ENCODE measurements at regions not wholly inside any gene's neighbourhood (a gene's known extent, or its start where the extent isn't known, plus 50 kb on each side); places are given as distances from the start of the nearest gene placed in this dataset.
A peak's percentile ranks its signal among the peaks of the same experiment; 100 is the strongest.

DNA sequence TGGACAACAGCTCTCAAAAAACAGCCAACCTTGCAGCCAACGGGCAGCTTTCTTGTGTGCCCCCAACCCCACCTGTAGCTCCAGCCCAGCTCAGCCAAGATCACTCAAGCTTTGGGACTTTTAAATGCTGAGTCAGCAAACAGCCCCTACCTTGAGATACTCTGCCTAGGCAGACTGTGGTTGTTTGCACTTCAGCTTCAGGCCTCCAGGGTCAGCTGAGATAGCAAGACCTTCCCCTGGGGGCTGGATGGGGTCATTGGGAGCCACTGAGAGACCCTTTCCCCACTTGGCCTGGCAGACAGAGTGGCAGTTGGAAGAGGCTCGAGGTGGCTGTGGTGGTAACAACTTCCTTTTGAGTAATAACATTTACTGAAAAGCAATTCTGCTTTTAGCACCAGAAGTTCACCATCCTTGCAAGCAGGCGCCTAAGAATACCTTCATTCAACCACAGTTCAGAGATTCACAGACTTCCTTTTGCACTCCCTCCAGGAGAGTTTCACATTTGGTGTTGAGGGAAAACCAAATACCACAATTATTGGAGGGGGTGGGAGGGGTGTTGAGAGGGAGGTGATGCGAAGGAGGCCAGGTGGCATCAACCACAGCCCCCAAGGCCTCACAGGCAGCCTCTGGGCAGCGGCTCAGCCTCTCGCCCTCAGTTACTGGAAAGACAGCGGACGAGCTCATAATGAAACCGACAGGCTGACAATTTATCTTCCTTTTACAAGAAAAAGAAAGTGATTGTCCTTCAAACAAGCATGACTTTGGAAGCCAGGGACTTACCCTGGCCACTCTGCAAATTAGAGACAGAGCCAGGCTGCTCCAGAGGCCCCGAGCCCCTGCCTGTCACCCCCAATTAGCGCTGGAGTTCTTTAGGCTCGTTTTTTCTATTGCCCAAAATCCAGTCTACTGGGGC, 148.1 kb downstream of the CEBPB start:
- peak in 8 of 58 donors; percentile 14 to 47 (median 30) for DNase-seq

DNA sequence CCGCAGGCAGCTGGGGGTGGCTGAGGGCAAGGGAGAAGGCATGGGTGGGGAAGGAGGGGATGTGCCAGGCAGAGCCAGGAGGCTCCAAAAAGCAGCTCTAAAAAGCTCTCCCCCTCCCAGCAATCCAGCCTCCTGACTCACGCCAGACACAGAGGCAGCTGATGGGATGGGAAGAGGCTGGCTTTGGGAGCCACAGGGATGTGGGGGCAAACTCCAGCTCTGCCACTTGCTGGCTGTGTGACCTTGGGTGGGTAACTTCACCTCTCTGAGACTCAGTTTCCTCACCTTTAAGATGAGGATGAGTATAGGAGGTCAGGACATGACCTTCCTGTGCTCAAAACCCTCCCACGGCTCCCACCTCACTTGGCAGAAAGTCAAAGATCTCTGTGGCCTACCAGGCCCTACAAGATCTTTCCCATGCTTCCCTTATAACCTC, 148.9 kb downstream of the CEBPB start:
- DNase-seq: peak in 1 of 58 donors; percentile 19

DNA sequence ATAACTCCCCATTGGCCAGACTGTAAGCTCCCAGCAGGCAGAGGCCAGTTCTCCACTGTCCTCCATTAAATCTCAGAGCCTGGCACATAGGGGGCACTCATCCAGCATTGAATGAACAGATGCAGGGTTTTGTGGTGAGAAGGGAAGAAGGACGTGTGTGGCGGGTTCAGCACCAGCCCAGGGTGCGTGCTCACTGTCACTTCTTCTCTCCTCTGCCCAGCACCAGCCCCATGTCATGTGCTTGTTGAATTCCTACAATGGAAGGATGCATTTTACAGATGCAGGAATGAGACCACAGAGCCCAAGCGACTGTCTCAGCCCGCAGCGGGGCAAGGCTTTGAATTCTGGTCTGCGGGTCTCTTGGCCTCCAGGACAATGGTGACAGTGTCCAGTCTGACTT, 149.9 kb downstream of the CEBPB start:
- no peak for DNase-seq

DNA sequence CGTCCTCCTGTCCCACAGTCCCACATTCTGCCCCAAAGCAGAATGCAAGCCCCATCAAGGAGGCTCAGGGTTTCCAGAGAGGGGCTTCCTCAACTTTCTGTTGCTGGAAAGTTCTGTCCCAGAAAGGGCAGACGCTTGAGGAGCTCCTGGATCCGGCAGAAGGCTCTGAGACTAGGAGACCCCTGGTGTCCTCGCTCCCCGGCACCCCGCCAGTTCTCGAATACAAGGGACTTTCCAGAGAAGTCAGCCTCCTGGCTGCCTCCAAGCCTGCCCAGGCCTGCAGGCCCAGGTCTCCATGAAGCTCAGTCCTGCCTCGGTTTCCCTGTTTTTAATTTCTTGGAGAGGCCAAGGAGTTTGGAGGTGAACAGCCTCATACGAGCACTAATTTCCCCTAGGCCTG, 150.4 kb downstream of the CEBPB start:
- DNase-seq: no peak

DNA sequence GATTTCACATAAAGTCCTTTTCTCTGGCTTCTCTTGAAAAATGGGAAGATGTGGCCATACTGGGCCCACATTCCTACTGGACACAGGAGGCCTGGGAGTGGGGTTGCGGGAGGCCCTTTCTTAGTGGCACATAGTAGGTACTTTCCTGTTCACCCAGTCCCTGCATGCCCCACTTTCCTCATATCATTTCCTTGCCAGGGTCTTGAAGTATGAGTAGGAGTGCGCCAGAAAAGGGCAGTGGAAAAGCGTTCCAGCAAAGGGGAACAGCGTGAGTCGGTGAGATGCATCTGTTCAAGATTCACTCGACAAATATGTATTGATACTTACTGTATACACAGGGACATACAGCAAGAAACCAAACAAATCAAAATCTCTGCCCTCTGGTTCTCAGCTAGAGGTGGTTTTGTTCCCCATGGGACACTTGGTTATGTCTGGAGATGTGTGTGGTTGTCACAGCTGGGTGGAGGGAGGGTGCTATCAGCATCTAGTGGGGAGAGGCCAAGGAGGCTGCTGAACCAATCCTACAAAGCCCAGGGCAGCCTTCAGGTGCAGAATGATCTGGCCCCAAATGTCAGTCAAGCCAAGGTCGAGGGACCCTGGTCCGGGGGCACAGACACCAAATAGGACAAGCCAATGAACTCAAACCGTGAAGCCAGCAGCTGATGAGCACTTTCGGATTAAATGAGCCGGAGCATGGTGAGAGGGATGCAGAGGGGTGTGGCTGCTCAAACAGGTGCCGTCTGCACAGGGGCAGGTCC, 151.4 kb downstream of the CEBPB start:
- DNase-seq: no peak

DNA sequence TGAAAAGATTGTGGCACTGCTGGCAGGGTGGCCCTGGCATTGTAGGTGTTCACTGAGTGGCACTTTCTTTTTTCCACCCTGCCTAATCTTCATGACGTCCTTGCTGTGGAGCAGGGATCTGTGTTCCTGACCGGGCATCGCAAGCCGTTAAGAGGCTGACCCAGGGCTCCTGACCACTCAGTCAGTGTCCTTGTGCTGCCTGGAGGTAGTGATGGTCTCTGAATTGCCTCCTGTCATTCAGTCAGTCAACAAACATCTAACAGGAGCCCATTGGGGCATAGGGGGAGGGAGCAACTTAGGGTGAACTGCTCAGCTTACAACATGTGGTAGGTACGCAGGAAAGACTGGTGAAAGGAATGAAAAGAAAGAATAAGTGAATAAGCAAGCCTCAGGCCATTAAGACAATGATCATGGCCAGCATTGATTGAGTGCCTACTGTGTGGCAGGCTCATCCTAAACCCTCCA, 152.0 kb downstream of the CEBPB start:
- DNase-seq: no peak

DNA sequence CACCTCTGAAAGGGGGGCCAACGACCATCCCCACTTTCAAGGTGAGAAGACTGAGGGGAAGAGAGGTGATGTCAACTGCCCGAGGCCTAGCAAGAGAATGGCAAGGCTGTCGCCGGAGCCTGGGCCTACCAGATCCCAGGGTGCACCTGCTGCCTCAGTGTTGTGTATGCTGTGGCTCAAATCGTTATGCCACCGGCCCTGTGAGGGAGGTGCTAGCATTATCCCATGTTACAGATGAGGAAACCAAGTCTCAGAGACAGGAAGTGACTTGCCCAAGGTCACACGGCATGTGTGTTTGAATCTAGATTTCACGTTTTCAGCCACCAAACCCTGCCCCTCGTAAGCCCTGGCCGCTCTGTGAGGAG, 152.5 kb downstream of the CEBPB start:
- DNase-seq: no peak

DNA sequence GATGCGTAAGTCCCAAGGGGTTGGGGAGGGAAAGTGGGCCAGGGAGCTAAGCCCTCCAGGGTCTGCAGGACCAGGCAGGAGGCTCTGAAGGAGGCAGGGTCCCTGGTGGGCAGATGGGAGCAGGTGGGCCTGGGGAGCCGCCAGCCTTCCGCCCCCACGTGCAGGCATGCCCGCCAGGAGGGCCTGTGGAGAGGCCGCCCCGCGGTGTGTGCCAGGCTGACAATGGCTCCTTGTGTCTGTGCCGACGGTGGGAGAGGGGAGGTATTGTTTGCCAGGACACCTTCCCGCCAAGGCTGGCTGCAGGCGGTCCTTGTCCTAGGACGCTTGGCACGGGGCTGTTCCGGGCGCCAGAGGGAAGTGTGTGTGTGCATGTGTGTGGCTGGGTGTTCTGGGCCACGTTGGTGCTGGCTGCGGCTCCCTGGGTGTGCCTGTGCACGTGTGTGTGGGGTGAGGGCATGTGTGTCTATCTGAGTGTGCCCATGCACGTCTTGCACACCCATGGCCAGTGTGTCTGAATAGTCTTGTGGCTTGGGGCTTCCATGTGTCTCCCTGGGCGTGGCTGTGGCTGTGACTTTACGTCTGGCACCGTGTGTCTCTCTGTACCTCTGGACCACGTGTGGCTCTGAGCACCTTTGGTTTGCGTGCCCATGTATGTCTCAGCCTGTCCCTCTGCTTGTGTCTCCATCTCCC, 153.0 kb downstream of the CEBPB start:
- peak in 6 of 58 donors; percentile 9 to 26 (median 20) for DNase-seq

DNA sequence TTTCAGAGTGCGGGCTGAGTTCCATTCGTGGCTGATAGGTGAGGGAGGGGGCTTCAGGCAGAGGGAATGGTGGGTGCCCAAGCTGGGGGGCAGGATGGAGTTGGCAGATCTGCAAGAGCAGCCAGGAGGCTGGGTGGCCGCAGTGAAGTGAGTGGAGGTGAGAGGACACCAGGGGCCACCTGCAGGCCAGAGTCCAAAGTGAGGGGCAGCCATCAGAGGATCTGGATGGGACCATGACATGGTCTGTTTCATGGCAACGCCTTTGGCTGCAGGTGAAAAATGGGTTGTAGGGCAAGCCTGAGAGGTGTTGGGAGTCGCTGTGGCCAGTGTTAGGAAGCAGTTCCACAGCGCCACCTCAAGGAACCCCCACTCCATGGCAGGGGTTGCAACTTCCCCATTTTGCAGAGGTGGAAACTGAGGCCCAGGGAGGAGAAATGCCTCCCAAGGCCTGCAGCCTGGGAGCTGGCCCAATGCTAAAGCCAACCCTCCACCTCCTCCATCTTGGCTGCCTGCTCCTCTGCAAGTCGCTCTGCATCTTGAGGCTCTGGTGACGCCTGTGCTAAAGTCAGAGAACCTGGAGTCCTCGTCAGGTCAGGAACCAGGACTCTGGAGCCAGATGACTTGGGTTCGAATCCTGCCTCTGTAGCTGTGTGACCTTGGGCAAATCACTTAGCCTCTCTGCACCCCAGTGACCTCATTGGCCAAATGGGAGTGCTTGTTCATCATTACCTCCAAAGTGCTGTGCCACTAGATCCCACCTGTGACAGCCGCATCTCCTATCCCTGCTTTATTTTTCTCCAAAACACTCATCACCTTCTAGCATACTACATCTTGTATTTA, 153.8 kb downstream of the CEBPB start:
- DNase-seq: no peak

DNA sequence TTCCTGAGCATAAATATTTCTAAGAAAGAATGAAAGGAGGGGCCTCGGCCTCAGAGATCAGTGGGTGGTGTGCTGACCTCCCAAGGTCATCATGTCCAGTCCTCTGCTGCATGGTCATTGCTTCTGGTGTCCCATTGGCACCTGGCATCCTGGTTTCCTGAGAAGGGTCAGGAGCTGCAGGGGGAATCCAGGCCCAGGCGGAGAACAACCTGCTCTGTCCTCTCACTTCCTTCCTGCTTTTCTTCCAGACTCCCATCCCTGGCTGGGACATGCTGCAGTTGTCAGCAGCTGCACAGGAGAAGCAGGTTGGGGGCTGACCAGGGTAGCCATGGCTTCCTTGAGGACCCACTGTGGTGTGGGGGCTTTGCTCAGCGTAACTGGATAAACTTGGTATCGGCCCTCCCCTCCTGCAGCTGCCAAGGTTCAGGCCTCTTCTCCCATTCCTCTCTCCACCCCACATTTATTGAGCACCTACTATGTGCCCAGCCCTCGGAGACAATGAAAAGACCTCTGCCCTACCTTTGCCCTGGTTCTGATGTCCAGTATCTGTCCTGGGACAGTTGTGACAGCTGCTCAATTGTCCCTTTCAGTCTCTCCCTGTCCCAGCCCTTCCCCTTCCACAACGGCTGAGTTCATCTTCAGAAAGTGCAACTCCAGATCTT, 155.2 kb downstream of the CEBPB start:
- no peak for DNase-seq

DNA sequence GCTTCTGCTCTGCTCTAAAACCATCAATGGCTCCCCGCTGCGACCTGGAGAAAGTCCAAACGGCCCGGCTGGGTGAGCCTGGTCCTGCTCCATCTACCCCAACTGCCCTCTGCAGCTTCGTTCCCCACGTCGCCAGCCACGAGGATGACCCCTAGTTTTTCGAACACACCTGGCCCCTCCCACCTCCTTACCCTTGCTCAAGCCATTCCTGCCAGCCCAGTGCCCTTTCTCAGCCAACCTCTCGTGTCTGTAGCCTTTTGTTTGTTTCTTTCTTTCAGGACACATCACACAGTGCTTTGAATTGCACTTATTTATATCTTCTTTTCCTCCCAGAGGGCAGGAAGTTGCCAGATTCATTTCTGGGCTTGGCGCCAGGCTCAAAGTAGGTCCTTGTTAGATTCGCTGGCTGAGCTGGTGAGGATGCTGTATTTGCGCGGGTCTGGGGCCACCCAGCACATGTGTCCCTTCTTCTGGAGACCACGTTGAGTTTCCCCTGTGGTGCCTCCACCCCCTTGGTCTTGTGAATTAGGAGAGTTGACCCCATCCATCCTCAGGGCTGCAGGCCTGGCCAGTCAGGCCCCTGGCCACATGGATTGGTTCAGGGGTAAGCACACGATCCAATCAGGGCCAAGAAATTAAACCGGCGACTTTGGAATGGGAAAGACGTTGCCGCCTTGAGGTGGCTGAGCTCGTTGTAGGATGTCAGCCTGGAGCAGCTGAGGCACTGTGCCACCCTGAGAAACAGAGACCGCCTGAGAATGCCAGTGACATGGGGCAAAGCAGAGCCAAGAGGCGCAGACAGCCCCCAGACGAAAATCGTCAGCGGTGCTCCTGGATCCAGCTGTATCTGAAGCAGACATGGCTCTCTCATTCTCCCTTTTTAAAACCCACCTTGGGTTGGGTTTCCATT, 156.0 kb downstream of the CEBPB start:
- DNase-seq: peak in 52 of 58 donors; percentile 18 to 87 (median 65)

DNA sequence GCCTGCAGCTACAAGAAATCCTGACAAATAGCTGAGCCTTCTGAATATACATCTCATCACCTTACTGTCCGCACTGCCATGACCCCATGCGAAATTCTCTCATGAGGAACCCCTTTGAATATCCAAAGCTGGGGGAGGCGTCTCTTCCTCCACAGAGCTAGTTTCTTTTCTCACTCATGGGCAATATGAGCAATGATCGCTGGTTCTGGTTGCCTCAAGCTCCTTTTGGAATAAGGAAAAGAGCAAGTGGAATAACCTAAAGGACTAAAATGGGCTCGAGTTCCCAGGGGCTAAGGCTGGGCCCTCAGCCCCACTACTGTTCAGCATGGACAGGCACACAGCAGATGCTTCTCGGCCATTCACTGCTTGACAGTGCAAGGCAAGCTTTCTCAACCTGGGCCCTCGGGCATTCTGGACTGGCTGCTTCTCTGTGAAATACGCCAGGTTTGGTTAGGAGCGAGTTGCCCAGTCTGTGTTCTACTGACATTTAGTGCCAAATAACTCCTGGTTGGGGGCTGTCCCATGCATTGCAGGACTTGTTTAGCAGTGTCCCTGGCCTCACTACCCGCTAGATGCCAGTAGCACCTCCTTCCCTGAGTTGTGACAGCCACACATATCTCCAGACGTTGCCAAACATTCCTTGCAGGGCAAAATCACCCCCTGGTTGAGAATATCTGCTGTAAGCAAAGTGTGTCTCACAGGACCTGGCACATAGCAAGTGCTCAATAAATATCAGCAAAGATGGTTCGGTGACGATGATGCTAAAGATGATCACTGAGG, 156.8 kb downstream of the CEBPB start:
- DNase-seq: no peak

DNA sequence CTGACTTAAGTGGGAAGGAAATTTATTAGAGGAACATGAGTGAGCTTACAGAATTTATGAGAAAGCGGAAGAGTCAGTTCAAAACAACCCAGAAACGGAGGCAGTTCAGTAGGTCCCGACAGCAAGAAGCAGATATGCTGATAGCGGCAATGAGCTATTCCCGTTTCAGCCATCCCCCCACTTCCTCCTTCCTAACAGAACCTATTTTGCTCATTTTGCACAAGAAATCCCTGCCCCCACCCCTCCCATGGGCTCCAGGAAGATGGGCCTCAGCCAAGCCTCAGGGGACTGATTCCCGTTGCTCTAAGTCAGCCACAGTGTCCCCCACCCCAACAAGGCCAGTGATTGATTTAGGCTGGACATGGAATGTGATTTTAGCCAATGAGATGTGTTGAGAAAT, 157.5 kb downstream of the CEBPB start:
- peak in 20 of 58 donors; percentile 7 to 56 (median 25) for DNase-seq

DNA sequence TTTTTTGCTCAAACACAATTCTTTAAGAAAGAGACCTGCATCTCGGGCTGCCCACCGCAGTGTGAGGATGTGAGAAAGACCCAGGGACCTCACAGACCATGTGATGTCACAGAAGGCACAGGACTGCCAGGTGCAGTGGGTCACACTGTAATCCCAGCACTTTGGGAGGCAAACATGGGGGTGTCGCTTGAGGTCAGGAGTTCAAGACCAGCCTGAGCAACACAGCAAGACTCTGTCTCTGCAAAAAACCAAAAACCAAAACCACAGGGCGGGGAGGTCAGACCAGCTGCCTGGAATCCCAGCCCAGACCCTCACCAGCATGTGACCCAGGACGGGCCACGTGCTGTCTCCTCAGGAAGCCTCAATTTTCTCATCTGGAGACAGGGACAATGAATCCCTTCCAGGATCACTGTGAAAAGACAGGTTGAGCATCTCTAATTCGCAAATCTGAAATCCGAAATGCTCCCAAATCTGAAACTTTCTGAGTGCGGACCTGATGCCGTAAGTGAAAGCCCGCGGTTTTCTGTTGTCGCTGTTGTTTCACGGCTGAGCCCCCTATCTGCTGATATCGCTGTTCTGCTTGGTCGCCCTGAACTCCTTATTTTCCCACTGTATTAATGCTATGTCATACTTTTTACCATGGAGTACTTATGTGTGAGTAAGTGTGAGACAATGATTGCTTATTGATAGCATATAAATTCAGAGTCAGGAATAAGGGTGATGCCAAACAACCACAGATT, 159.5 kb upstream of the PTPN1 start:
- DNase-seq: no peak

DNA sequence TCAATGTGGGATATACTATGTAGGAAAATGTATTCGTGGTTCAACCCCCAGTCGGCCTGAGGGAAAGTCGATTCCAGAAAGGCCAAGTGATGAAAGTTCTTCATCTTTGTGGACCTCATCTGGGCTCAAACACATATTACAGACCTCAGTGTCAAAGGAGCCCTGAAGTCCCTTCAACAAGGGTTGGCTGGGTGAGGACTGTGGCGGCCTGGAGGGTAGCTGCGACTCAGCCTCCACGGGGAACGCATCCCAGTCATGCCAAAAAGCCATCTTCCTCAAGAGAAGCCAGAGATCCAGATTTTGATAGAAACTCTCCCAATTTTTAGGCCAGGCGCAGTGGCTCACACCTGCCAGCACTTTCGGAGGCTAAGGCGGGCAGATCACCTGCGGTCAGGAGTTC, 158.6 kb upstream of the PTPN1 start:
- DNase-seq: no peak

DNA sequence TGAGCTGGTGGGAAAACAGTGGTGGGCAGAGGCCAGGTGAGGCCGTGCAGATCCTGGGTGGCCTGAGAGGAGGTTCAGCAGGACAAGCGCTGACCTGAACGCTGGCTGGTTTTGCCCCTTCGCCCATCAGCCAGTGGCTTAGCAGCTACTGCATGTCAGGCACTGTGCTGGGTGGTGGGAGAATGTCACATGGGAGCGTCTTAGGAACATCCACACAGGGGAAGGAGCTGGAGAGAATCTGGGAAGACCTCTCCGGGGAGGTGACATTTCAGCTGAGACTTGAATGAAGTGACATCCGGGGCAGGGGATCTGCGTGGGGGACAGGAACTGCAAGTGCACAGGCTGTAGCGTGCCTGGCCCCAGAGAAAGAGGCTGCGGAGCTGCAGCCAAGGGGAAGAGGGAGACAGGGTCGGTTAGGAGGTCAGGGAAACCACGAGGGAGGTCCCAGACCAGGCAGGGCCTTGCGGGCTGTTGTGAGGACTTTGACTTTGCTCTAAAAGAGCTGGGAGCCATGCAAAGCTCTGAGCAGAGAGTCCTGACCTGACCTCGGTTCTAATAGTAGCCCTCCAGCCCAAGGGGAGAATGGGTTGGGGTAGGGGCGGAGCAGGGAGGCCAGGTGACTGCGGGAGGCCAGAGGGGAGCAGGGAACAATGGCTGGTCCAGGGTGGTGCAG, 156.8 kb upstream of the PTPN1 start:
- no peak for DNase-seq
